Psoas muscle (tissue), 7 donors: ENCODE measurements at regions not wholly inside any gene's neighbourhood (a gene's known extent, or its start where the extent isn't known, plus 50 kb on each side); places are given as distances from the start of the nearest gene placed in this dataset.
"Not testable (repeated sequence)": the region's sequence is repeated elsewhere in the genome, so short reads cannot be mapped to it uniquely, and the experiment has no call there.

Source experiments
- ATAC-seq, 4 donors: fragments of 200-7000 bp; cut with Tn5 transposase; one replicate each; pipeline ENCODE4 v1.9.1; 2020; ENCODE audit warnings: moderate library complexity in 3 of 4, mild to moderate bottlenecking in 2 of 4
- DNase-seq, 2 donors: peaks; one replicate each; pipeline ENCODE4 v3.0.0-alpha.2; 2020
- H3K27ac ChIP-seq: fragments of 200-600 bp; one replicate; pipeline ENCODE4 v1.8.0; 2022
- H3K27me3 ChIP-seq, 3 donors: fragments of 200-600 bp in 1 of 3; one replicate each; pipeline versions ENCODE4 v1.6.1 to v1.8.0; 2013 to 2022; ENCODE audit warnings: low read length in 2 of 3, mild to moderate bottlenecking in 2 of 3, moderate library complexity in 1 of 3; ENCODE audit not compliant: insufficient read depth in 3 of 3
- H3K36me3 ChIP-seq, 2 donors: fragments of 200-600 bp in 1 of 2; one replicate each; pipeline versions ENCODE4 v1.6.1 to v1.8.0; 2013 to 2022; ENCODE audit warnings: low read depth in 1 of 2, mild to moderate bottlenecking in 1 of 2, moderate library complexity in 1 of 2; ENCODE audit not compliant: insufficient read depth in 1 of 2
- H3K4me1 ChIP-seq: fragments of 200-600 bp; one replicate; pipeline ENCODE4 v1.8.0; 2022
- H3K4me3 ChIP-seq: fragments of 200-600 bp; one replicate; pipeline ENCODE4 v1.8.0; 2022; ENCODE audit warnings: mild to moderate bottlenecking
- H3K9me3 ChIP-seq: fragments of 200-600 bp; one replicate; pipeline ENCODE4 v1.8.0; 2022
- WGBS, 3 donors: extraction: QIAGEN DNeasy Blood & Tissue Kit; methylation state at CpG; one replicate each; pipeline versions ENCODE4 v1.1.6 to v1.1.7; 2013; 5-methylcytosine and 5-hydroxymethylcytosine counted together
- intact Hi-C, 2 donors: fragments of 100-400 bp; cut with DNase I; formaldehyde crosslinking; loops; one replicate each; pipeline versions ENCODE4 v1.11.0 to v1.14.2; 2022
- TF ChIP-seq, protein P1 (sequence below): fragments of 200-600 bp; IDR thresholded peaks from one replicate; pipeline ENCODE4 v1.8.0; 2022; ENCODE audit warnings: antibody characterized with exemption
- donor health status: healthy with polysubstance abuse.
- donor health status: DM: no; HTN: no; CAD: no; lungs with moderate emphysema.
- donor health status: Bipolar disorder and iron deficiency.
- donor health status: healthy.
- donor health status: DM: yes; HTN: yes; CAD: no.
- donor health status: DM: no; HTN: no; CAD: no.
- donor health status: DM: yes; HTN: yes; CAD: no.

DNA sequence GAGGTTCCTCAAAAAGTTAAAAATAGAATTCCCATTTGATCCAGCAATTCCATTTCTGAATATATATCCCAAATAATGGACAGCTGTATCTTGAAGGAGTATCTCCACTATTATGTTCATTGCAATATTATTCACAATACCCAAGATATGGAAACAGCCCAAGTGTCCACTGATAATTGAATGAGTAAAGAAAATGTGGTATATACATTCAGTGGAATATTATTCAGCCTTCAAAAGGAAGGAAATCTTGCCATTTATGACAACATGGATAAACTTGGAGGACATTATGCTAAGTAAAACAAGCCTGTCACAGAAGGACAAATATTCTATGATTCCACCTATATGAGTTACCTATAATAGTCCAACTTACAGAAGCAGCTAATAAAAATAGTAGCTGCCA lies 979.0 kb downstream of the SLC6A15 start:
- Histone ChIP-seq H3K27ac (no peak overlapping the region), H3K9me3 (no peaks in the 10 kb centered on the region), H3K4me3 (no peak overlapping the region), H3K36me3 (no peaks in the 10 kb centered on the region), H3K27me3 (no peaks in the 10 kb centered on the region), H3K4me1 (no peaks in the 10 kb centered on the region)
- no peak for ATAC-seq
- TF ChIP-seq, protein P1, sequence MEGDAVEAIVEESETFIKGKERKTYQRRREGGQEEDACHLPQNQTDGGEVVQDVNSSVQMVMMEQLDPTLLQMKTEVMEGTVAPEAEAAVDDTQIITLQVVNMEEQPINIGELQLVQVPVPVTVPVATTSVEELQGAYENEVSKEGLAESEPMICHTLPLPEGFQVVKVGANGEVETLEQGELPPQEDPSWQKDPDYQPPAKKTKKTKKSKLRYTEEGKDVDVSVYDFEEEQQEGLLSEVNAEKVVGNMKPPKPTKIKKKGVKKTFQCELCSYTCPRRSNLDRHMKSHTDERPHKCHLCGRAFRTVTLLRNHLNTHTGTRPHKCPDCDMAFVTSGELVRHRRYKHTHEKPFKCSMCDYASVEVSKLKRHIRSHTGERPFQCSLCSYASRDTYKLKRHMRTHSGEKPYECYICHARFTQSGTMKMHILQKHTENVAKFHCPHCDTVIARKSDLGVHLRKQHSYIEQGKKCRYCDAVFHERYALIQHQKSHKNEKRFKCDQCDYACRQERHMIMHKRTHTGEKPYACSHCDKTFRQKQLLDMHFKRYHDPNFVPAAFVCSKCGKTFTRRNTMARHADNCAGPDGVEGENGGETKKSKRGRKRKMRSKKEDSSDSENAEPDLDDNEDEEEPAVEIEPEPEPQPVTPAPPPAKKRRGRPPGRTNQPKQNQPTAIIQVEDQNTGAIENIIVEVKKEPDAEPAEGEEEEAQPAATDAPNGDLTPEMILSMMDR = no peak
- intact Hi-C loops = no loop called here
- DNase-seq = no peak

- Histone ChIP-seq H3K4me1 (no peaks in the 10 kb centered on the region), H3K27me3 (no peaks in the 10 kb centered on the region), H3K27ac (no peak overlapping the region), H3K36me3 (no peaks in the 10 kb centered on the region), H3K4me3 (no peak overlapping the region), H3K9me3 (no peaks in the 10 kb centered on the region)
- intact Hi-C loops = no loop called here
- no peak for DNase-seq
- TF ChIP-seq, protein P1 = no peak
- no peak for ATAC-seq
- 74 to 80% (median 76%) methylated on average over 4 of the region's 4 CpGs for WGBS, 3 donors
Measured at GRCh38 chr12:83932011-83932410, 980.6 kb downstream of the SLC6A15 start.

- no peaks in the 10 kb centered on the region for H3K27me3 ChIP-seq
- no peaks in the 10 kb centered on the region for H3K36me3 ChIP-seq
- H3K9me3 ChIP-seq = no peaks in the 10 kb centered on the region
- H3K27ac ChIP-seq = no peak overlapping the region
- ATAC-seq (no peak), DNase-seq (no peak)
- H3K4me1 ChIP-seq = no peaks in the 10 kb centered on the region
- TF ChIP-seq, protein P1 = no peak
- no peak overlapping the region for H3K4me3 ChIP-seq
- intact Hi-C loops = no loop called here
Measured at GRCh38 chr12:83931451-83931850, 981.1 kb downstream of the SLC6A15 start.

- 96 to 97% (median 97%) methylated on average over 13 of the region's 13 CpGs for whole genome bisulfite sequencing, 3 donors
- intact Hi-C loops = not testable (repeated sequence)
Measured at GRCh38 chr12:83929792-83930191, 982.8 kb downstream of the SLC6A15 start.

GRCh38 chr12:83920821-83921547 lies 991.6 kb downstream of the SLC6A15 start:
- intact Hi-C loops = no loop called here
- Histone ChIP-seq H3K27ac (no peak overlapping the region), H3K9me3 (no peaks in the 10 kb centered on the region), H3K4me1 (no peaks in the 10 kb centered on the region), H3K36me3 (no peaks in the 10 kb centered on the region), H3K4me3 (no peak overlapping the region), H3K27me3 (no peaks in the 10 kb centered on the region)
- TF ChIP-seq, protein P1 = no peak
- no peak for ATAC-seq
- 63 to 71% (median 69%) methylated on average over 2 of the region's 2 CpGs for WGBS, 3 donors
- DNase-seq = no peak

More at GRCh38 chr12:83929792-83930191, 982.8 kb downstream of the SLC6A15 start:
- not testable (repeated sequence) for ATAC-seq, H3K9me3 ChIP-seq, H3K4me3 ChIP-seq, DNase-seq, H3K4me1 ChIP-seq, H3K27me3 ChIP-seq, H3K27ac ChIP-seq, H3K36me3 ChIP-seq
